ENCODE measurements at regions not wholly inside any gene's neighbourhood (a gene's known extent, or its start where the extent isn't known, plus 50 kb on each side); places are given as distances from the start of the nearest gene placed in this dataset.

- Histone ChIP-seq H2BK15ac (ENCODE audit: low read depth, low read length) (no peak overlapping the region), H3K4me2 (ENCODE audit: insufficient read depth, insufficient read length, low read length) (no peak overlapping the region), H3K23me2 (ENCODE audit: insufficient read length, low read depth, low read length, poor library complexity, severe bottlenecking) (no peaks in the 10 kb centered on the region), H2BK20ac (ENCODE audit: low read depth, low read length, poor library complexity, severe bottlenecking) (no peak overlapping the region), H4K8ac (replicated peaks; ENCODE audit: insufficient read length, low read depth, low read length) (no peak overlapping the region), H2BK12ac (ENCODE audit: insufficient read length, low read depth, low read length) (no peak overlapping the region), H2BK5ac (ENCODE audit: insufficient read length, low read length) (no peak overlapping the region), H3K4ac (ENCODE audit: low read depth, low read length) (no peak overlapping the region), H3K4me1 (ENCODE audit: insufficient read depth, low read length) (peaks cover 2% of the 10 kb centered on the region; the same call in 1 of the 2 replicates), H2BK120ac (ENCODE audit: low read depth, low read length, poor library complexity, severe bottlenecking) (no peak overlapping the region), H4K91ac (ENCODE audit: insufficient read length, low read depth, low read length) (no peak overlapping the region), H4K20me1 (ENCODE audit: control insufficient read depth, insufficient read depth, insufficient read length) (no peaks in the 10 kb centered on the region), H3K56ac (ENCODE audit: insufficient read length, low read depth, low read length) (no peak overlapping the region), H3K27me3 (ENCODE audit: insufficient read depth, low read length) (no peaks in the 10 kb centered on the region), H3K14ac (ENCODE audit: insufficient read depth, low read length) (no peak overlapping the region), H3K27ac (ENCODE audit: insufficient read length, low read depth, low read length) (no peak overlapping the region), H3K23ac (ENCODE audit: insufficient read length, low read depth, low read length) (no peak overlapping the region), H3K79me2 (ENCODE audit: insufficient read depth, low read length) (no peaks in the 10 kb centered on the region), H4K5ac (ENCODE audit: insufficient read length, low read depth, low read length) (no peak overlapping the region), H2AFZ (ENCODE audit: low read length) (no peak overlapping the region), H3T11ph (ENCODE audit: low read length) (no peak overlapping the region), H3K18ac (ENCODE audit: insufficient read length, low read depth, low read length) (no peak overlapping the region), H3K9me3 (ENCODE audit: control insufficient read depth, low read depth, low read length) (no peaks in the 10 kb centered on the region), H2AK5ac (ENCODE audit: insufficient read length, low read length) (no peak overlapping the region), H3K9ac (ENCODE audit: extremely low read depth, insufficient read length, low read length) (no peak overlapping the region), H3K79me1 (ENCODE audit: insufficient read depth, low read depth, low read length, poor library complexity, severe bottlenecking) (no peaks in the 10 kb centered on the region)
- Mint-ChIP-seq H3K4me3 (no peak overlapping the region), H3K36me3 (ENCODE audit: insufficient read depth in 1 of 3, low read depth in 3 of 3) (peaks cover 5 to 16% (median 6%) of the 10 kb centered on the region in 3 experiments), H3K27me3 (ENCODE audit: low read depth) (peaks cover 18% of the 10 kb centered on the region), H3K27ac (no peak overlapping the region), H3K9me3 (peaks cover 13 to 20% of the 10 kb centered on the region in 2 experiments), H3K4me1 (peaks cover 31 to 32% of the 10 kb centered on the region in 2 experiments)
- TF ChIP-seq CTCF (conservative IDR thresholded peaks at IDR 0.05) = no peak
- no peak for DNase-seq
- no CpG with 5 or more reads among the region's 5 CpGs for WGBS (ENCODE audit: extremely low coverage, insufficient read length, low lambda C conversion rate)
Observed at GRCh38 chr6:168184701-168185100, 105.7 kb upstream of the FRMD1 start.
